H1 (cell line): ENCODE measurements at regions not wholly inside any gene's neighbourhood (a gene's known extent, or its start where the extent isn't known, plus 50 kb on each side); places are given as distances from the start of the nearest gene placed in this dataset.

Source experiments
- CTCF ChIA-PET: fragments of 300-600 bp; sonication (Branson Sonifier 250); formaldehyde crosslinking; loops from one replicate; lab custom pipeline; 2021; ENCODE audit not compliant: partially characterized antibody; lab: Charles Lee
- POLR2A ChIA-PET: fragments of 300-600 bp; sonication (Branson Sonifier 250); formaldehyde crosslinking; loops from one replicate; lab custom pipeline; 2021; ENCODE audit warnings: inconsistent platforms; ENCODE audit not compliant: partially characterized antibody; lab: Charles Lee
- DNase-seq, 2 experiments: peaks; one replicate each; pipeline versions ENCODE4 v3.0.0 to v3.0.0-alpha.2; 2010 to 2022; ENCODE audit warnings: low spot score in 2 of 2, low read depth in 1 of 2, mixed read lengths in 1 of 2
- FAIRE-seq: peaks from 2 replicates; lab custom pipeline; 2011; peaks lifted over from hg19 to GRCh38; lab: Jason Lieb, UNC
- H2AFZ ChIP-seq: 2 replicates; pipeline ENCODE4 v1.8.1; 2012; ENCODE audit warnings: low read length, inconsistent platforms
- H2AK5ac ChIP-seq: 2 replicates; pipeline ENCODE4 v1.6.1; 2013; ENCODE audit warnings: low read depth, low read length
- H2BK120ac ChIP-seq: replicated peaks from 2 replicates; pipeline ENCODE3; 2013; ENCODE audit warnings: low read depth, low read length, inconsistent platforms
- H2BK12ac ChIP-seq: 2 replicates; pipeline ENCODE4 v1.6.1; 2013; ENCODE audit warnings: low read depth, low read length
- H2BK15ac ChIP-seq: 2 replicates; pipeline ENCODE4 v1.6.1; 2013; ENCODE audit warnings: low read length
- H2BK20ac ChIP-seq: 2 replicates; pipeline ENCODE4 v1.6.1; 2013; ENCODE audit warnings: low read length
- H2BK5ac ChIP-seq: 2 replicates; pipeline ENCODE4 v1.6.1; 2013; ENCODE audit warnings: low read depth, low read length
- H3K14ac ChIP-seq: 2 replicates; pipeline ENCODE4 v1.6.1; 2013; ENCODE audit warnings: inconsistent platforms; ENCODE audit not compliant: insufficient read length
- H3K18ac ChIP-seq: 2 replicates; pipeline ENCODE4 v1.6.1; 2013; ENCODE audit warnings: low read length; ENCODE audit errors: extremely low read depth
- H3K23ac ChIP-seq: 2 replicates; pipeline ENCODE4 v1.6.1; 2013; ENCODE audit warnings: inconsistent platforms; ENCODE audit not compliant: insufficient read length
- H3K23me2 ChIP-seq: 2 replicates; pipeline ENCODE4 v1.6.1; 2013; ENCODE audit warnings: low read depth, low read length
- H3K27ac ChIP-seq: 2 replicates; pipeline ENCODE4 v1.6.1; 2011; ENCODE audit warnings: low read depth, low read length, inconsistent platforms
- H3K27me3 ChIP-seq, 4 experiments: replicated peaks in 1 of 4; 1 replicate in 1 of 4; 2 replicates in 3 of 4; pipeline versions ENCODE4 v1.6.1 to v1.8.1; 2011 to 2013; ENCODE audit warnings: low read length in 3 of 4, mild to moderate bottlenecking in 3 of 4, inconsistent platforms in 2 of 4, mixed read lengths in 2 of 4, moderate library complexity in 1 of 4; ENCODE audit not compliant: control insufficient read depth in 3 of 4, insufficient read depth in 3 of 4; ENCODE audit errors: extremely low read depth in 1 of 4
- H3K36me3 ChIP-seq, 4 experiments: 2 replicates each; pipeline versions ENCODE4 v1.6.1 to v1.8.1; 2011 to 2013; ENCODE audit warnings: mild to moderate bottlenecking in 4 of 4, low read length in 3 of 4, moderate library complexity in 2 of 4, control low read depth in 1 of 4, inconsistent platforms in 1 of 4; ENCODE audit not compliant: insufficient read depth in 4 of 4, control insufficient read depth in 2 of 4
- H3K4ac ChIP-seq: replicated peaks from 2 replicates; pipeline ENCODE3; 2013; ENCODE audit warnings: low read length, low read depth, mixed read lengths, inconsistent platforms; ENCODE audit not compliant: insufficient read length
- H3K4me1 ChIP-seq, 4 experiments: replicated peaks in 1 of 4; 1 replicate in 1 of 4; 2 replicates in 3 of 4; pipeline versions ENCODE4 v1.6.1 to v1.8.1; 2011 to 2013; ENCODE audit warnings: low read length in 3 of 4, inconsistent platforms in 2 of 4, mixed read lengths in 1 of 4; ENCODE audit not compliant: insufficient read depth in 4 of 4, control insufficient read depth in 3 of 4
- H3K4me2 ChIP-seq, 2 experiments: 2 replicates each; pipeline versions ENCODE4 v1.6.1 to v1.8.1; 2011 to 2013; ENCODE audit warnings: low read depth in 2 of 2, low read length in 2 of 2, control low read depth in 1 of 2, inconsistent platforms in 1 of 2, mild to moderate bottlenecking in 1 of 2; ENCODE audit not compliant: insufficient read depth in 1 of 2
- H3K4me3 ChIP-seq, 4 experiments: fragments of 200-600, 300-600 bp in 1 of 4; sonication (generic), shearing (Covaris generic), sonication (Bioruptor Twin) in 1 of 4; 2 replicates each; pipeline versions ENCODE4 v1.5.1 to v1.8.1; 2011 to 2016; ENCODE audit warnings: low read length in 4 of 4, low read depth in 3 of 4, control low read depth in 2 of 4, inconsistent platforms in 2 of 4, mild to moderate bottlenecking in 2 of 4, mixed read lengths in 1 of 4, moderate library complexity in 1 of 4; ENCODE audit not compliant: insufficient read depth in 2 of 4; ENCODE audit errors: extremely low read depth in 1 of 4
- H3K56ac ChIP-seq: replicated peaks from 2 replicates; pipeline ENCODE3; 2013; ENCODE audit warnings: low read depth, mild to moderate bottlenecking, mixed read lengths, low read length, inconsistent platforms; ENCODE audit not compliant: insufficient read length
- H3K79me1 ChIP-seq: 2 replicates; pipeline ENCODE4 v1.6.1; 2013; ENCODE audit warnings: low read depth, low read length, control low read depth
- H3K79me2 ChIP-seq, 2 experiments: 2 replicates each; pipeline versions ENCODE4 v1.6.1 to v1.8.1; 2012 to 2013; ENCODE audit warnings: low read length in 2 of 2, mild to moderate bottlenecking in 2 of 2, inconsistent platforms in 1 of 2; ENCODE audit not compliant: insufficient read depth in 2 of 2, control insufficient read depth in 1 of 2
- H3K9ac ChIP-seq, 4 experiments: replicated peaks in 1 of 4; 1 replicate in 1 of 4; 2 replicates in 3 of 4; pipeline versions ENCODE4 v1.6.1 to v1.8.1; 2011 to 2013; ENCODE audit warnings: low read depth in 3 of 4, low read length in 3 of 4, control low read depth in 2 of 4, mild to moderate bottlenecking in 2 of 4, moderate library complexity in 2 of 4, inconsistent platforms in 1 of 4; ENCODE audit errors: extremely low read depth in 1 of 4
- H3K9me3 ChIP-seq, 2 experiments: 2 replicates each; pipeline versions ENCODE4 v1.6.1 to v1.8.1; 2012 to 2013; ENCODE audit warnings: mild to moderate bottlenecking in 2 of 2, moderate library complexity in 2 of 2, control low read depth in 1 of 2, inconsistent platforms in 1 of 2, low read depth in 1 of 2, low read length in 1 of 2, mixed read lengths in 1 of 2; ENCODE audit not compliant: insufficient read depth in 2 of 2
- H4K20me1 ChIP-seq, 2 experiments: replicated peaks in 1 of 2; 2 replicates each; pipeline versions ENCODE3 to v1.8.1; 2011 to 2013; ENCODE audit warnings: inconsistent platforms in 2 of 2, low read length in 2 of 2, mild to moderate bottlenecking in 1 of 2; ENCODE audit not compliant: insufficient read depth in 2 of 2, control insufficient read depth in 1 of 2
- H4K5ac ChIP-seq: 2 replicates; pipeline ENCODE4 v1.6.1; 2013; ENCODE audit warnings: low read length, low read depth, mixed read lengths, inconsistent platforms; ENCODE audit not compliant: insufficient read length
- H4K8ac ChIP-seq: 2 replicates; pipeline ENCODE4 v1.8.0; 2013; ENCODE audit warnings: mild to moderate bottlenecking, moderate library complexity, low read length, inconsistent platforms; ENCODE audit not compliant: insufficient read depth; ENCODE audit errors: extremely low read depth
- H4K91ac ChIP-seq: replicated peaks from 2 replicates; pipeline ENCODE3; 2013; ENCODE audit warnings: low read length, mixed read lengths, inconsistent platforms; ENCODE audit not compliant: insufficient read length
- BRCA1 ChIP-seq: IDR thresholded peaks from 2 replicates; pipeline ENCODE4 v1.6.1; 2012; ENCODE audit warnings: low read depth, low read length, improper control_type of control experiment
- JUND ChIP-seq: IDR thresholded peaks from 2 replicates; pipeline ENCODE4 v1.6.1; 2011; ENCODE audit warnings: mild to moderate bottlenecking, improper control_type of control experiment, low read length
- NANOG ChIP-seq: IDR thresholded peaks from 2 replicates; pipeline ENCODE4 v1.6.1; 2011; ENCODE audit warnings: low read length, low read depth, mild to moderate bottlenecking, inconsistent platforms; ENCODE audit not compliant: insufficient read depth, poor library complexity, severe bottlenecking
- WGBS, 2 experiments: shearing (Covaris generic) in 1 of 2; methylation state at CpG; one replicate each; pipeline versions ENCODE4 v1.1.6 to v1.1.7; 2013 to 2015; ENCODE audit warnings: low lambda C conversion rate in 2 of 2, mixed read lengths in 2 of 2, inconsistent platforms in 1 of 2, low coverage in 1 of 2, missing lambda C conversion rate in 1 of 2; ENCODE audit not compliant: insufficient replicate concordance in 2 of 2, insufficient coverage in 1 of 2, insufficient read length in 1 of 2; ENCODE audit errors: extremely low coverage in 1 of 2, missing lambda C conversion rate in 1 of 2; 5-methylcytosine and 5-hydroxymethylcytosine counted together
- TF ChIP-seq, protein P1 (sequence below): IDR thresholded peaks from 2 replicates; pipeline ENCODE4 v1.6.1; 2012; ENCODE audit warnings: low read length, inconsistent platforms

DNA sequence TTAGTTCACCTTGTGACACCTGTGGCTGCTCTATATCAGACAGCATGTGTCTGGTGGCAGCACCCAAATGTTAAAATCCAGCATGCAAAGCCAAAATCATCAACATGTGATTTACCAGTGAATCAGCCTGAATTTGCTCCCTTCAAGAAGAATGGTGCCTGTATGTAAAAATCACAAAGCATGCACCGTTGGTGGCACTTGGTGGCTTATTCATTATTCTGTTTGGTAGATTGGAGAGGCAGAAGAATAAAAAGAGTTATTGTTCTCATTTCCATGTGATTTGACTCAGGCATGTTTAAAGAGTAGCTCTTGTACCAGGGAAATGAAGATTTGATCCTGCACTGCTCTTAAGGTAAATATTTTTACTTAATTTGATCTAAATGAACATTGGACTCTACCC, 143.9 kb upstream of the MPPED2 start:
- TF ChIP-seq, protein P1, sequence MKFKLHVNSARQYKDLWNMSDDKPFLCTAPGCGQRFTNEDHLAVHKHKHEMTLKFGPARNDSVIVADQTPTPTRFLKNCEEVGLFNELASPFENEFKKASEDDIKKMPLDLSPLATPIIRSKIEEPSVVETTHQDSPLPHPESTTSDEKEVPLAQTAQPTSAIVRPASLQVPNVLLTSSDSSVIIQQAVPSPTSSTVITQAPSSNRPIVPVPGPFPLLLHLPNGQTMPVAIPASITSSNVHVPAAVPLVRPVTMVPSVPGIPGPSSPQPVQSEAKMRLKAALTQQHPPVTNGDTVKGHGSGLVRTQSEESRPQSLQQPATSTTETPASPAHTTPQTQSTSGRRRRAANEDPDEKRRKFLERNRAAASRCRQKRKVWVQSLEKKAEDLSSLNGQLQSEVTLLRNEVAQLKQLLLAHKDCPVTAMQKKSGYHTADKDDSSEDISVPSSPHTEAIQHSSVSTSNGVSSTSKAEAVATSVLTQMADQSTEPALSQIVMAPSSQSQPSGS, result no peak
- TF ChIP-seq BRCA1 (no peak), JUND (no peak), NANOG (no peak)
- Histone ChIP-seq H3K9me3 (no peaks in the 10 kb centered on the region), H3K4me1 (0 out of 7 replicates have a peak, but pooled peaks cover 0 to 2% (median 0%) of the 10 kb centered on the region in 4 experiments), H3K4me3 (no peak overlapping the region), H3K27ac (no peak overlapping the region), H2BK120ac (no peak overlapping the region), H2AFZ (0 out of 2 replicates have a peak overlapping the region, but pooled peaks have one; percentile 17), H3K79me2 (no peaks in the 10 kb centered on the region), H2BK20ac (no peak overlapping the region), H3K23ac (no peak overlapping the region), H3K23me2 (no peaks in the 10 kb centered on the region), H4K20me1 (no peaks in the 10 kb centered on the region), H3K9ac (no peak overlapping the region), H3K56ac (no peak overlapping the region), H3K14ac (no peak overlapping the region), H3K79me1 (no peaks in the 10 kb centered on the region), H4K5ac (no peak overlapping the region), H2AK5ac (no peak overlapping the region), H3K4me2 (no peak overlapping the region), H4K8ac (no peak overlapping the region), H3K36me3 (no peaks in the 10 kb centered on the region), H2BK15ac (no peak overlapping the region), H2BK5ac (no peak overlapping the region), H3K27me3 (no peaks in the 10 kb centered on the region), H4K91ac (no peak overlapping the region), H3K4ac (no peak overlapping the region), H2BK12ac (no peak overlapping the region), H3K18ac (no peak overlapping the region)
- FAIRE-seq (no peak), DNase-seq (no peak)
- 73% methylated on average over 1 of the region's 1 CpG; no CpG with 5 or more reads in 1 of the 2 experiments for WGBS, 2 experiments
- ChIA-PET POLR2A (no interaction called here), CTCF (interaction anchor here (1.1 kb wide), 1 partner anchor 184 kb away, joined by 4 read pairs; no protein-coding TSS in a partner anchor)
